IMR-90 (cell line): ENCODE measurements at regions not wholly inside any gene's neighbourhood (a gene's known extent, or its start where the extent isn't known, plus 50 kb on each side); places are given as distances from the start of the nearest gene placed in this dataset.

ENCODE experiments used
- ATAC-seq: fragments of 200-7000 bp; cut with Tn5 transposase; 2 replicates; pipeline ENCODE4 v1.9.1; 2020; ENCODE audit warnings: low read depth, mild to moderate bottlenecking, moderate library complexity
- BruUV-seq: library from RNA; stranded (reverse); fragments of 400-500 nt; replicated peaks from 2 replicates; lab custom pipeline; 2021; lab: Mats Ljungman, UMichigan
- CTCF ChIA-PET: fragments of 300-600 bp; formaldehyde crosslinking; extraction: SDS; loops from one replicate; lab custom pipeline; 2021; ENCODE audit warnings: antibody characterized with exemption; lab: Yijun Ruan, JAX
- POLR2A ChIA-PET: fragments of 300-600 bp; sonication (Branson Sonifier 250); formaldehyde crosslinking; loops from one replicate; lab custom pipeline; 2022; ENCODE audit warnings: antibody characterized with exemption; ENCODE audit not compliant: unreplicated experiment; lab: Charles Lee
- DNase-seq: peaks from one replicate; pipeline ENCODE4 v3.0.0; 2013
- H2AFZ ChIP-seq: replicated peaks from 2 replicates; pipeline ENCODE3; 2013; ENCODE audit warnings: low read length, mild to moderate bottlenecking; ENCODE audit not compliant: poor library complexity
- H2AK5ac ChIP-seq: 2 replicates; pipeline ENCODE4 v1.6.1; 2013; ENCODE audit warnings: low read depth, low read length, inconsistent platforms
- H2AK9ac ChIP-seq: replicated peaks from 2 replicates; pipeline ENCODE3; 2013; ENCODE audit warnings: mild to moderate bottlenecking, low read depth, low read length, moderate library complexity; ENCODE audit not compliant: poor library complexity
- H2BK120ac ChIP-seq: 2 replicates; pipeline ENCODE4 v1.6.1; 2013; ENCODE audit warnings: low read depth, low read length, inconsistent platforms
- H2BK15ac ChIP-seq: 3 replicates; pipeline ENCODE4 v1.6.1; 2013; ENCODE audit warnings: low read depth, low read length, inconsistent platforms
- H2BK20ac ChIP-seq: 2 replicates; pipeline ENCODE4 v1.6.1; 2013; ENCODE audit warnings: low read depth, mild to moderate bottlenecking, inconsistent platforms, low read length, moderate library complexity
- H2BK5ac ChIP-seq: 2 replicates; pipeline ENCODE4 v1.6.1; 2013; ENCODE audit warnings: mild to moderate bottlenecking, low read depth, low read length, inconsistent platforms; ENCODE audit not compliant: poor library complexity, severe bottlenecking
- H3K14ac ChIP-seq: replicated peaks from 2 replicates; pipeline ENCODE4 v1.6.1; 2013; ENCODE audit warnings: low read depth, low read length, inconsistent platforms
- H3K18ac ChIP-seq: 2 replicates; pipeline ENCODE4 v1.6.1; 2013; ENCODE audit warnings: low read depth, low read length, control low read depth
- H3K23ac ChIP-seq: 2 replicates; pipeline ENCODE4 v1.6.1; 2013; ENCODE audit warnings: low read depth, low read length, inconsistent platforms
- H3K27ac ChIP-seq: 2 replicates; pipeline ENCODE4 v1.5.1; 2013; ENCODE audit warnings: mild to moderate bottlenecking, control low read depth, low read length; ENCODE audit not compliant: insufficient read depth
- H3K27me3 ChIP-seq: 2 replicates; pipeline ENCODE4 v1.6.1; 2013; ENCODE audit warnings: low read length; ENCODE audit not compliant: control insufficient read depth, insufficient read depth
- H3K36me3 ChIP-seq: 2 replicates; pipeline ENCODE4 v1.6.1; 2013; ENCODE audit warnings: low read length, mixed read lengths; ENCODE audit not compliant: control insufficient read depth, insufficient read depth
- H3K4ac ChIP-seq: 2 replicates; pipeline ENCODE4 v1.6.1; 2013; ENCODE audit warnings: low read depth, low read length, inconsistent platforms
- H3K4me1 ChIP-seq: 2 replicates; pipeline ENCODE4 v1.6.1; 2013; ENCODE audit warnings: low read length, mixed read lengths; ENCODE audit not compliant: control insufficient read depth, insufficient read depth
- H3K4me2 ChIP-seq: 2 replicates; pipeline ENCODE4 v1.6.1; 2013; ENCODE audit warnings: low read depth, mild to moderate bottlenecking, control low read depth, low read length, moderate library complexity
- H3K4me3 ChIP-seq: 2 replicates; pipeline ENCODE4 v1.5.1; 2013; ENCODE audit warnings: low read depth, mild to moderate bottlenecking, control low read depth, low read length, moderate library complexity; ENCODE audit not compliant: insufficient read depth
- H3K56ac ChIP-seq: 2 replicates; pipeline ENCODE4 v1.6.1; 2013; ENCODE audit warnings: low read length, inconsistent platforms; ENCODE audit not compliant: insufficient read depth; ENCODE audit errors: extremely low read depth
- H3K79me1 ChIP-seq, 2 experiments: 2 replicates each; pipeline ENCODE4 v1.6.1; 2013; ENCODE audit warnings: low read length in 2 of 2, inconsistent platforms in 1 of 2, low read depth in 1 of 2
- H3K9ac ChIP-seq: 2 replicates; pipeline ENCODE4 v1.6.1; 2013; ENCODE audit warnings: low read depth, low read length, control low read depth
- H3K9me1 ChIP-seq: 2 replicates; pipeline ENCODE4 v1.6.1; 2013; ENCODE audit warnings: low read length, inconsistent platforms; ENCODE audit not compliant: insufficient read depth
- H3K9me3 ChIP-seq: 2 replicates; pipeline ENCODE4 v1.6.1; 2013; ENCODE audit warnings: low read length; ENCODE audit not compliant: control insufficient read depth, insufficient read depth
- H4K20me1 ChIP-seq: 2 replicates; pipeline ENCODE4 v1.6.1; 2013; ENCODE audit warnings: low read length, inconsistent platforms; ENCODE audit not compliant: insufficient read depth
- H4K5ac ChIP-seq: 2 replicates; pipeline ENCODE4 v1.6.1; 2013; ENCODE audit warnings: mild to moderate bottlenecking, low read depth, low read length, control low read depth
- H4K8ac ChIP-seq, 2 experiments: 2 replicates each; pipeline ENCODE4 v1.6.1; 2013; ENCODE audit warnings: low read depth in 2 of 2, low read length in 2 of 2, control low read depth in 1 of 2, inconsistent platforms in 1 of 2
- H4K91ac ChIP-seq: 2 replicates; pipeline ENCODE4 v1.6.1; 2013; ENCODE audit warnings: low read depth, low read length, inconsistent platforms; ENCODE audit not compliant: insufficient read depth
- CHD1 ChIP-seq: IDR thresholded peaks from 2 replicates; pipeline ENCODE4 v1.6.1; 2012; ENCODE audit warnings: low read depth, low read length, improper control_type of control experiment
- MAZ ChIP-seq: IDR thresholded peaks from 2 replicates; pipeline ENCODE4 v1.6.1; 2012; ENCODE audit warnings: low read depth, mild to moderate bottlenecking, low read length, improper control_type of control experiment, moderate library complexity, borderline replicate concordance
- WGBS, 2 experiments: methylation state at CpG; one replicate each; pipeline versions ENCODE4 v1.1.5 to v1.1.7; 2013; ENCODE audit warnings: missing lambda C conversion rate in 2 of 2; ENCODE audit not compliant: insufficient read length in 1 of 2; ENCODE audit errors: extremely low coverage in 2 of 2; 5-methylcytosine and 5-hydroxymethylcytosine counted together
- dilution Hi-C: fragments of 300-500 bp; cut with HindIII; formaldehyde crosslinking; loops from one replicate; pipeline ENCODE4 v1.14.3; 2018; ENCODE audit warnings: low sequenced_read_pairs; ENCODE audit not compliant: unreplicated experiment
- in situ Hi-C: fragments of 300-500 bp; cut with MboI; formaldehyde crosslinking; loops from 3 replicates; pipeline ENCODE4 v1.14.3; 2019; ENCODE audit warnings: low sequenced_read_pairs, inconsistent platforms, mixed read lengths
- intact Hi-C: fragments of 100-400 bp; cut with micrococcal nuclease; formaldehyde crosslinking; loops from 2 replicates; pipeline ENCODE4 v1.10.0; 2022

DNA sequence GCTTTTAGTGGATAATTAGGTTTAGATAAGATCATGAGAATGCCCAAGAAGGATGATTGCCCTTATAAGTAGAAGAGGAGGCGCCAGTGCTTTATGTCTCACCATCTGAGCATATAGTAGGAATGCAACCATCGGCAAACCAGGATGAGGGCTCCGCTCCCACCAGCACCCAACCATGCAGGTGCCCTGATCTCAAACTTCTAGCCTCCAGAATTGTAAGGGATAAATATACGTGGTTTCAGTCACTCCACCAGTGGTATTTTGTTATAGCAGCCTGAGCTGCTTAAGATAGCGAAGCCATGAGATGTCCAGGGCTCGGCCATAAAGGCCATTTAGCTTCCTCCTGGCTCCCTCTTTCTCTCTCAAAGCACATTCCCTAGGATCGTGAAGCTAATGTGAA, 413.9 kb downstream of the MZT1 start:
- no CpG with 5 or more reads among the region's 7 CpGs for WGBS, 2 experiments
- Histone ChIP-seq H4K8ac (no peak overlapping the region), H2AFZ (no peak overlapping the region), H2BK120ac (no peak overlapping the region), H3K79me1 (no peaks in the 10 kb centered on the region), H3K9me1 (no peaks in the 10 kb centered on the region), H2BK5ac (no peak overlapping the region), H3K27me3 (no peaks in the 10 kb centered on the region), H3K56ac (no peak overlapping the region), H2BK20ac (no peak overlapping the region), H3K14ac (no peak overlapping the region), H2AK5ac (no peak overlapping the region), H3K18ac (no peak overlapping the region), H4K20me1 (no peaks in the 10 kb centered on the region), H3K4ac (no peak overlapping the region), H3K36me3 (no peaks in the 10 kb centered on the region), H4K5ac (no peak overlapping the region), H2AK9ac (no peak overlapping the region), H3K4me3 (no peak overlapping the region), H3K4me1 (no peaks in the 10 kb centered on the region), H3K27ac (no peak overlapping the region), H3K23ac (no peak overlapping the region), H3K9me3 (no peaks in the 10 kb centered on the region), H2BK15ac (no peak overlapping the region), H3K4me2 (no peak overlapping the region), H3K9ac (no peak overlapping the region), H4K91ac (no peak overlapping the region)
- CTCF ChIA-PET = no interaction called here
- no peak for DNase-seq
- POLR2A ChIA-PET = no interaction called here
- intact Hi-C loops = no loop called here
- in situ Hi-C loops = no loop called here
- ATAC-seq = no peak
- TF ChIP-seq MAZ (no peak), CHD1 (no peak)
- dilution Hi-C loops = no loop called here
- no TSS peak for BruUV-seq
